ENCODE measurements at regions not wholly inside any gene's neighbourhood (a gene's known extent, or its start where the extent isn't known, plus 50 kb on each side); places are given as distances from the start of the nearest gene placed in this dataset.

DNA sequence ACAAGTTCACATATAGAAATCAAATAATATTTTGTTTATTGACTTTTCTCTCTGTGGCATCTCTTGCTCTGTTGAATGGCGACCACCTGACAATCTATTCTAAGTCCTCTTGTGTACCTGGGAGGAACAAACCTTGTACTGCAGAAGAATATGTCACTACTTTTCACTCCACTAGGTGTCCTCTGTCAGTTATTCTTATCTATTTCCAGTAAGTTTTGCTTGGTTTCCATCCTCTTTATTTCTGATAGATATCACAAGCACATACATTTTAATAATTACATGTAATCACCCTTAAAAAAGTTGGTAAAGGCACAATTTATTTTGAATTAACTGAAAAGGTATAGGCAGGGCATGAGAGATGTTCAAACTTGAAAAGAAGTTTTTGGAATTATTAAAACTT lies 238.4 kb downstream of the SNCA start:
- no peak for DNase-seq

DNA sequence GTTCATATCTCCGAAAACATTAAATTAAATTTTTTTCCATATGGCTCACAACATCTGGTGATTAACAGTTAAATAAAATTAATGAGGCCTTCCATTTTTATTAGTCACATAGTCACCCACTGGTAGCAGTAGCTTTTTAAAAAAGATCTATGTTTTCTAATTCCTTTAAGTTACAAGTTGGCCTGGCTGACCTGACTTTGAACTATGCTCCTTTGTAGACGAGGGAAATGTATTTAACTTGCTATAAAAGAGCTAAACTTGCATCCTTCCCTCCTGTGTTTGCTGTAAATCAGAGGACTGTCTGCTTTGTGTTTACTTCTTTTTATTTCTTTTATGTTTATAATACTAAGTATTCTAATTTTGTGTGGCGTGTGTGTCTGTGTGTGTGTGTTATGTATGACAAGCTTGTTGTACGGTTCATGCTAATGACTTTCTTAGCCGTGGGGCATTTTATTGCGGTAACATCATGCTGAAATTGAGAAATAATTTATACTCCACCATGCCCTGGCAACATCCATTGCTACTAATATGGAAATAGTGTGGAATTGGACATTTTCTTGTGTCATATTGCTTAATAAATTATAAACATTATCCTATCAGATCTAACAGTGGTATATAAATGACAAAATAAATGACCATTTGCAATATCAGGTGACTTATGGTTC lies 241.7 kb downstream of the SNCA start:
- no peak for DNase-seq

GRCh38 chr4:89590128-89590527 lies 246.8 kb downstream of the SNCA start:
- no peak for DNase-seq

- no peak for DNase-seq
Observed at GRCh38 chr4:89588421-89588820, 248.5 kb downstream of the SNCA start.

- no peak for DNase-seq
Observed at GRCh38 chr4:89587364-89587763, 249.6 kb downstream of the SNCA start.

GRCh38 chr4:89586864-89587263 lies 250.1 kb downstream of the SNCA start:
- DNase-seq: no peak

DNA sequence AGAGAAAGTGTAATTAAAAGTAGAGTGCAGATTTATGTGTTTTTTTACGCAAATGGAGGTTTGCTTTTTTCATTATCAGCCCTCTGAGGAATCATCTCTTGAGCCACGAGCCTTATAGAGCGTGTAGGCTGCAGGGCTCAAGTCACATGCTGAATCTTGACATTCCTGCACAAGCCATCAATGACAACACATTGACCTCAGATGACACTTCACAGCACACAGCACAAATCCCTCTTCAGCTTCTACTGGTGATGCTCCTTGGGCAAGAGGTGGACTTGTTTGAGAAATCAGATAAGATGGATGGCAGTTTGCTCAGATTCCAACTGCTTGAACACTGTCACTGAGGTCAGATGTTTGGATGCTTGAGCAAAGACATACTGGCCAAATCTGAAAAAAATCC lies 250.6 kb downstream of the SNCA start:
- no peak for DNase-seq

- no peak for DNase-seq
Observed at GRCh38 chr4:89582756-89583505, 254.0 kb downstream of the SNCA start.

DNA sequence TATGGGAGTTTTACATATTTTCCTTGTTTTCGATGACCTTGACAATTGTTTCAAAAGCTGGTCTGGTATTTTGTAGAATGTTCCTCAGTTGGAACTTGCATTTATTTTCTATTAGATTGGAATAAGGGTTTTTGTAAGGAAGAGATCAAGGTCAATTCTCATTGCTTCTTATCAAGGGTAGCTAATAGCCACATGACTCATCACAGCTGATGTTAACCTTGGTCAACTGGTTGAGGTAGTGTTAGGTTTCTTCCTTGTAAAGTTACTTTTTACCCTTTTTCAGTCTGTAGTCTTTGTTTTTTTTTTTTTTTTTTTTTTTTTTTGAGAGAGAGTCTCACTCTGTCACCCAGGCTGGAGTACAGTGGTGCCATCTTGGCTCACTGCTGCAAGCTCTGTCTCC lies 257.2 kb downstream of the SNCA start:
- no peak for DNase-seq

GRCh38 chr4:89576246-89576645 lies 260.7 kb downstream of the SNCA start:
- no peak for DNase-seq

- no peak for DNase-seq
Observed at GRCh38 chr4:89575840-89576239, 261.1 kb downstream of the SNCA start.

- no peak for DNase-seq
Observed at GRCh38 chr4:89574176-89574575, 262.8 kb downstream of the SNCA start.

- DNase-seq: no peak
Observed at GRCh38 chr4:89573656-89574055, 263.3 kb downstream of the SNCA start.

GRCh38 chr4:89572224-89572858 lies 264.6 kb downstream of the SNCA start:
- DNase-seq: no peak

GRCh38 chr4:89570931-89571330 lies 263.3 kb upstream of the GPRIN3 start:
- DNase-seq: no peak

DNA sequence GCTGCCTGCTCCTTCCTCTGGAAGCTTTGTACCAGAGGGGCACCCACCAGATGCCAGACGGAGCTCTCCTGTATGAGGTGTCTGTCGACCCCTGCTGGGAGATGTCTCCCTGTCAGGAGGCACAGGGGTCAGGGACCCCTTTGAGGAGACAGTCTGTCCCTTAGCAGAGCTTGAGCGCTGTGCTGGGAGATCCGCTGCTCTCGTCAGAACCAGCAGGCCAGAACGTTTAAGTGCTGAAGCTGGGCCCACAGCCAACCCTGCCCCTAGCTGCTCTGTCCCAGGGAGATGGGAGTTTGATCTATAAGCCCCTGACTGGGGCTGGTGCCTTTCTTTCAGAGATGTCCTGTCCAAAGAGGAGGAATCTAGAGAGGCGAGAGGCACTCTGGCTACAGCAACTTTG lies 260.3 kb upstream of the GPRIN3 start:
- DNase-seq: no peak

- DNase-seq: no peak
Observed at GRCh38 chr4:89563431-89563830, 255.8 kb upstream of the GPRIN3 start.

DNA sequence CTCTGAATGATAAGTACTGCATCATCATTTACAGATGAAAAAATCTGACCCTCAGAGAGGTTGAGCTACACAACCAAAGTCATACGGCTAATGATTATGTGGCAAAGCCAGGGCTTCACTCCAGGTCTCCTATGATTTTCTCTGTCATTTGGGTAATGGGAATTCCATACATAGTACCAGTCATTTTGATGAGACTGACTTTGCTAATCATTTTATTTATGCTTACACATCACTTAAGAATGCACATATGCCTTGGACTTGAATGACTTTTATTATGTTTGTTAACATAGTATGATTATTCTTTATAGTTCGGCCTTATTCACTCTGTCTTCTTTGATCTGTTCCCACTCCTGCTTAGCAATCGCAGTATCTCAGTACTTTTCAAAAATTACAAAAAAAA lies 255.1 kb upstream of the GPRIN3 start:
- no peak for DNase-seq

DNA sequence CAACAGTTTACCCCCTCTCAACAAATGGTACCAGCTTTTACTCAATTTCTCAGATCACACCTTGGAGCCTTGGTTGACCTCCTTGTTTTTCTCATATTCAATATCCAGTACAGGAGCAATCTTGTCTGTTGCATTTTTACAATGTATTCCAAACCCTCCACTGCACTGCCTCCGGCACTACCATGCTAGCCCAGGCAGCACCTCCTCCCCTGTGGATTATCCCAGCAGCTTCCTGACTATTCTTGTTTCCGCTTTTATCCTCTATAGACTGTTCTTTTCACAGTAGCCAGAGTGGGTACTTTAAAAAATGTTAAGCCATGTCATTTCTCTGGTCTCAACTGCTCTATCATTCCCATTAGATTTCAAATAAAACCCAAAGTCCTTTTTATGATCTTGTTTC lies 253.4 kb upstream of the GPRIN3 start:
- DNase-seq: no peak

DNA sequence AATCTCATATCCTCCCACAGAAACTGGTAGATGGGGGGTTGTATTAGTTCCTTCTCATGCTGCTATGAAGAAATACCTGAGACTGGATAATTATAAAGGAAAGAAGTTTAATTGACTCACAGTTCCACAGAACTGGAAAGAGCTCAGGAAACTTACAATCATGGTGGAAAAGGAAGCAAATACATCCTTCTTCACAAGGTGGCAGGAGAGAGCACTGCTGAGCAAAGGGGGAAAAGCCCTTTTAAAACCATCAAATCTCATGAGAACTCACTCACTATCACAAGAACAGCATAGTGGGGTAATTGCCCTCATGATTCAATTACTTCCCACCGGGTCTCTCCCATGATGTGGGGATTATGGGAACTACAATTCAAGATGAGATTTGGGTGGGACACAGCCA lies 250.5 kb upstream of the GPRIN3 start:
- DNase-seq: no peak

GRCh38 chr4:89556601-89557305 lies 249.2 kb upstream of the GPRIN3 start:
- DNase-seq: no peak

GRCh38 chr4:89551191-89551590 lies 243.6 kb upstream of the GPRIN3 start:
- no peak for DNase-seq

DNA sequence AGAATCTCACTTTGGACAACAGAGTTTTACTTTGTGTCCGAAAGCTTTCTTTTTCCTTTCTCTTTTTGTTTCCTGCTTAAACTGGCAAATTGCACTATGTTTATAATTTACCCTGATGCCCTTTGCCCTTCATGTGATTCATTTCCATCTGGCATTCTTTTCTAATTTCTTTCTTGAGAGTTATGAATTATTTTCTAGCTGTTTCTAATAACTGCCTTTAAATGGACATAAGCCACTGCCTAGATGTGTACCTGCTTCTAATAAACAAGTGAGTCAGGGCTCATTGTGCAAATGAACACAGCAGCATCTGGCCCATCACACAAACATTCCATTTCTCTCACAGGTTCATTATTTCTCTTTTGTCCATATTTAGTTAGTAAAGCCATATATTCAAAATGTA lies 242.3 kb upstream of the GPRIN3 start:
- no peak for DNase-seq

GRCh38 chr4:89545315-89545714 lies 237.7 kb upstream of the GPRIN3 start:
- DNase-seq: no peak

All from activated CD8-positive, alpha-beta memory T cell treated with anti-CD3 and anti-CD28 coated beads, Interleukin-2, amount 50 U/mL, for 48 hours (primary cell).